DOHH2 (cell line): ENCODE measurements at regions not wholly inside any gene's neighbourhood (a gene's known extent, or its start where the extent isn't known, plus 50 kb on each side); places are given as distances from the start of the nearest gene placed in this dataset.

Experiments used
- H3F3A ChIP-seq: fragments of 200-600 bp; sonication (generic), shearing (Covaris generic); 2 replicates; pipeline ENCODE4 v1.6.0; 2016; ENCODE audit warnings: antibody characterized with exemption, mild to moderate bottlenecking; ENCODE audit not compliant: control insufficient read depth, insufficient read depth
- H3K27ac ChIP-seq: fragments of 200-600 bp; sonication (generic); 2 replicates; pipeline ENCODE4 v1.5.1; 2014; ENCODE audit warnings: low read depth, mild to moderate bottlenecking, low read length, moderate library complexity
- H3K27me3 ChIP-seq: fragments of 200-600 bp; sonication (generic); 2 replicates; pipeline ENCODE4 v1.6.1; 2014; ENCODE audit warnings: mild to moderate bottlenecking, low read length, mixed read lengths; ENCODE audit not compliant: control insufficient read depth
- H3K36me3 ChIP-seq: fragments of 200-600 bp; sonication (generic); 2 replicates; pipeline ENCODE4 v1.6.1; 2014; ENCODE audit warnings: mild to moderate bottlenecking, low read length, moderate library complexity, mixed read lengths; ENCODE audit not compliant: control insufficient read depth
- H3K4me1 ChIP-seq: fragments of 200-600 bp; sonication (generic); 2 replicates; pipeline ENCODE4 v1.6.1; 2014; ENCODE audit warnings: mild to moderate bottlenecking, low read length, mixed read lengths; ENCODE audit not compliant: control insufficient read depth
- H3K4me2 ChIP-seq: fragments of 200-600 bp; sonication (generic); 2 replicates; pipeline ENCODE4 v1.6.0; 2014; ENCODE audit warnings: mild to moderate bottlenecking, low read length, moderate library complexity
- H3K4me3 ChIP-seq: fragments of 200-600 bp; sonication (generic); 2 replicates; pipeline ENCODE4 v1.5.1; 2014; ENCODE audit warnings: mild to moderate bottlenecking, low read length, mixed read lengths
- H3K79me2 ChIP-seq: fragments of 200-600 bp; sonication (generic); 2 replicates; pipeline ENCODE4 v1.6.1; 2014; ENCODE audit warnings: mild to moderate bottlenecking, low read length, mixed read lengths; ENCODE audit not compliant: control insufficient read depth
- H3K9me2 ChIP-seq: fragments of 200-600 bp; sonication (generic); replicated peaks from 2 replicates; pipeline ENCODE4 v1.6.1; 2014; ENCODE audit warnings: mild to moderate bottlenecking, low read length, mixed read lengths; ENCODE audit not compliant: control insufficient read depth
- H3K9me3 ChIP-seq: fragments of 200-600 bp; sonication (generic); 2 replicates; pipeline ENCODE4 v1.6.1; 2014; ENCODE audit warnings: antibody characterized with exemption, low read length, mixed read lengths; ENCODE audit not compliant: control insufficient read depth, insufficient read depth
- H4K20me1 ChIP-seq: fragments of 200-600 bp; sonication (generic); 2 replicates; pipeline ENCODE4 v1.6.0; 2014; ENCODE audit warnings: low read depth, mild to moderate bottlenecking, antibody characterized with exemption, low read length, moderate library complexity; ENCODE audit not compliant: control insufficient read depth, insufficient read depth
- CTCF ChIP-seq: fragments of 200-600 bp; sonication (generic); IDR thresholded peaks from one replicate; pipeline ENCODE4 v1.5.1; 2014; ENCODE audit warnings: antibody characterized with exemption, mild to moderate bottlenecking, low read depth, low read length; ENCODE audit not compliant: poor library complexity, severe bottlenecking
- EZH2phosphoT487 ChIP-seq: fragments of 200-600 bp; sonication (generic); IDR thresholded peaks from 2 replicates; pipeline ENCODE4 v1.6.1; 2017; ENCODE audit warnings: borderline replicate concordance, mild to moderate bottlenecking, antibody characterized with exemption, low read length, moderate library complexity, mixed read lengths

DNA sequence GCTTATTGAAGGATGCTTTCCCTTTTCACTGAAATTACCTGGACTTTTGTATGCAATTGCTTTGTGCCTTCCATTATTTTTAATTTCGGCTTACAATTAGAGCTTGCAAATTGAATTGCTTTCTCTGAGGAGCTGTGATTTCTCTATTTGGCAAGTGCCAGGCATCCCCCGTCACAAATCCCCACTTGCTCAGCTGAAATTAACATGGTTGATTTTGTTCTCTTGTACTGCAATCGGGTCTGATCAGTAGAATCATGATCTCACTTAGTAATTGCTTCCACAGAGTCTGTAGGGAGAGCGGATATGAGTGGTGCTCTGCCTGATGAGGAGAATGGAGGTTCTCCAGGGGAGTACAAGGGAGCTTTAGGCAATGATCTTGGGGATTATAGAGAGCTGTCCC is 495.5 kb upstream of the SGCD start:
- Histone ChIP-seq H4K20me1 (no peaks in the 10 kb centered on the region), H3K9me3 (no peaks in the 10 kb centered on the region), H3K79me2 (no peaks in the 10 kb centered on the region), H3K4me1 (no peaks in the 10 kb centered on the region), H3K4me3 (no peak overlapping the region), H3K9me2 (no peaks in the 10 kb centered on the region), H3K36me3 (no peaks in the 10 kb centered on the region), H3F3A (no peaks in the 10 kb centered on the region), H3K4me2 (no peak overlapping the region), H3K27me3 (no peaks in the 10 kb centered on the region), H3K27ac (no peak overlapping the region)
- no peak for TF ChIP-seq EZH2phosphoT487
- no peak for TF ChIP-seq CTCF

GRCh38 chr5:155833287-155833686 is 493.7 kb upstream of the SGCD start:
- H3K4me2 ChIP-seq = no peak overlapping the region
- no peak overlapping the region for H3K27ac ChIP-seq
- no peaks in the 10 kb centered on the region for H3F3A ChIP-seq
- no peaks in the 10 kb centered on the region for H3K27me3 ChIP-seq
- no peaks in the 10 kb centered on the region for H3K9me3 ChIP-seq
- H3K36me3 ChIP-seq = no peaks in the 10 kb centered on the region
- no peak overlapping the region for H3K4me3 ChIP-seq
- H3K9me2 ChIP-seq = no peaks in the 10 kb centered on the region
- H4K20me1 ChIP-seq = no peaks in the 10 kb centered on the region
- TF ChIP-seq CTCF = no peak
- TF ChIP-seq EZH2phosphoT487 = no peak
- no peaks in the 10 kb centered on the region for H3K79me2 ChIP-seq
- H3K4me1 ChIP-seq = no peaks in the 10 kb centered on the region

DNA sequence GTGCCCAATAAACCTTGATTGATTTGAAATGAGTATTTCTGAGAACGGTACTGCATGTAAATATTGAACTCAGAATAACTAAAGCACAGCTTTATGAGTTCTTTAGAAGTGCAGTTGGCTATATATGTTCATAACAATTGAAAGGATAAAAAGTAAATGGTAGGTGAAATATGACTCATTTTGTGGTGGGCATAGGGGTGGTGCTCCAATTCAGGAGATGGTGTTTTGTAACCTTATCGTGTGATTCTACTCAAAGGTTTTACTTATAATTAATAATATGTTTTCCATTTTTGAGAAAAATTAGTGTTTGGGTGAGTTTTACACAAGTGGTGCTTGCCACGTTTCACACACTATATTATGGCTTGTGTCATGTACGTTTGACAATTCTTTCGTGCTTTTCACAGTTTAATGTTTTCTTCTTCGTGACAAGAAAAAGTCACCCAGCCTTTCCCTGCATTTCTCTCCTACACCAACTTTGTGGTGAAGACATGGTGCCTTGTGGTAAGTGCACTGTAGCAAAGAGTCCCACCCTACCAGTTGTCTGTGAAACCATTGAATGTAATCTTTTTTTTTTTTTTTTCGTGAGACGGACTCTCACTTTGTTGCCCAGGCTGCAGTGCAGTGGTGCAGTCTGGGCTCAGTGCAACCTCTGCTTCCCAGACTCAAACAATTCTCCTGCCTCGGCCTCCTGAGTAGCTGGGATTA is 492.5 kb upstream of the SGCD start:
- Histone ChIP-seq H3K79me2 (no peaks in the 10 kb centered on the region), H3K9me3 (no peaks in the 10 kb centered on the region), H3F3A (no peaks in the 10 kb centered on the region), H3K27ac (no peak overlapping the region), H3K4me2 (no peak overlapping the region), H3K9me2 (no peaks in the 10 kb centered on the region), H3K36me3 (no peaks in the 10 kb centered on the region), H4K20me1 (no peaks in the 10 kb centered on the region), H3K27me3 (no peaks in the 10 kb centered on the region), H3K4me3 (no peak overlapping the region), H3K4me1 (no peaks in the 10 kb centered on the region)
- no peak for TF ChIP-seq CTCF
- TF ChIP-seq EZH2phosphoT487 = no peak
